Brain microvascular endothelial cell (primary cell): ENCODE measurements at regions not wholly inside any gene's neighbourhood (a gene's known extent, or its start where the extent isn't known, plus 50 kb on each side); places are given as distances from the start of the nearest gene placed in this dataset.

Experiments used
- DNase-seq: peaks from one replicate; pipeline ENCODE4 v3.0.0-alpha.2; 2020
- H3K27ac ChIP-seq: fragments of 250-450 bp; sonication (Bioruptor Pico); 2 replicates; pipeline ENCODE4 v1.5.1; 2020; ENCODE audit warnings: mild to moderate bottlenecking, moderate library complexity
- H3K27me3 ChIP-seq: fragments of 250-450 bp; sonication (Bioruptor Pico); replicated peaks from 2 replicates; pipeline ENCODE4 v1.5.1; 2020; ENCODE audit warnings: mild to moderate bottlenecking
- H3K36me3 ChIP-seq: fragments of 250-450 bp; sonication (Bioruptor Pico); replicated peaks from 2 replicates; pipeline ENCODE4 v1.5.1; 2020; ENCODE audit warnings: mild to moderate bottlenecking
- H3K4me3 ChIP-seq: 2 replicates; pipeline ENCODE4 v1.5.1; 2011; ENCODE audit warnings: low read depth, mild to moderate bottlenecking, control low read depth, low read length, moderate library complexity
- CTCF ChIP-seq: IDR thresholded peaks from 2 replicates; pipeline ENCODE4 v1.5.1; 2011; ENCODE audit warnings: low read depth, mild to moderate bottlenecking, moderate library complexity, low read length, control low read depth, inconsistent platforms; ENCODE audit errors: missing control alignments
- in situ Hi-C: cut with HindIII; loops from 2 replicates; pipeline ENCODE4 v1.10.0; 2017; ENCODE audit warnings: low sequenced_read_pairs, low pct_ligation_motif_present

DNA sequence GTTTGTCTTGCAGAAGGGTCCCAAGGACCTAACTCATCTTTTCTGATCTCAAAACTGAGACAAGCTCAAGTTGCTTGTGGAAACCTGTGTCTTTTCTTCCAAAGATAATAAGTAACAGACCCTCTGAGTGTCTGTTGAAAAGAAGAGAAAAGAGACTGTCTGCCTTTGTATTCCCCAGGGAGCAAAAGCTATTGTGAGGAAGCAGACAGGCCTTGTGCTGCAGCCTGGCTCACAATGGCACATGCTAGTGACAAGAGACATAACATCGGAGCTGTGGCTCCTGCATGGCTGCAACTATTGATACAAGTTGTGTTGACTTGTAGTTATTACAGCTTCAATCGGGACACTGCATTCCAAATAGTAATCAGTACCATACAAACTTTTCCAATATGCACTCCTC lies 202.9 kb downstream of the DKK1 start:
- no peak overlapping the region for H3K27ac ChIP-seq
- DNase-seq: no peak
- no peak for TF ChIP-seq CTCF
- in situ Hi-C loops: no loop called here
- no peaks in the 10 kb centered on the region for H3K36me3 ChIP-seq
- no peak overlapping the region for H3K4me3 ChIP-seq
- H3K27me3 ChIP-seq: no peaks in the 10 kb centered on the region

DNA sequence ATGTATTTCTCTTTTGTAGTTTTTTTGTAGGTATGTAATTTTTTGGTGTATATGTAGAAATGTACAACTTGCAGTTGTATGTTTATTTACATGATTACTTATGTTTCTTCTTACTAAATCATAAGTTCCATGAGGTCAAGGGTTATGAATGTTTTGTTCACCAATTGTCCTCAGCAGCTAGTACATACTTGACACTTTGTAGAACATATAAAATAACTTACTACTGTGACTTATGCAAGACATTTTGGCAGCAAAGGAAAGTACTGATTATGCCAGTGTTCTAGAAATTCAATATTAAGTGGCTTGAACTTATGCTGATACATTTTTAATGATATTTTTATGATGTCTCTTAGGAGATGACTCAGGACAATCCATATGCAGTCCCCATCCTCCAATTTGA lies 209.6 kb downstream of the DKK1 start:
- no peaks in the 10 kb centered on the region for H3K36me3 ChIP-seq
- in situ Hi-C loops: no loop called here
- no peaks in the 10 kb centered on the region for H3K27me3 ChIP-seq
- TF ChIP-seq CTCF: no peak
- no peak overlapping the region for H3K4me3 ChIP-seq
- DNase-seq: no peak
- no peak overlapping the region for H3K27ac ChIP-seq

DNA sequence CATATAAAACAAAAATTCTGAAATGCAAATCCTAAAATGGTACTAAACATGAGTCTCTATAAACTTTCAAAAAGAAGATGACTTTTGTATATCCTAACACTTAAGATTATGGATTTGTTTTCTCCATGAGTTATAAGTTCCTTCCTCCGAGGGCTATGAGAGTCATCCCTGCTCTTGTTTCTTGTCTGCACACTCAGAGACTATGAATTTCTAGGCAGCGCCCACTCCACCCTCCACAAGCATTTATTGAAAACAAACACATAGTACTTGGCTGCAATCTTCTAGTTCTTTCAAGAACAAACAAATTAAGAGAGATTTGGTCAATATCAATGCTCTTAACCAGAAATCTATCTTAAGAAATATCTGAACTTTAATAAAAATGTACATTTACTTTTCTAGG lies 211.7 kb downstream of the DKK1 start:
- Histone ChIP-seq H3K27ac (peak overlapping the region; percentile 64), H3K4me3 (no peak overlapping the region), H3K36me3 (no peaks in the 10 kb centered on the region), H3K27me3 (no peaks in the 10 kb centered on the region)
- in situ Hi-C loops: no loop called here
- TF ChIP-seq CTCF: no peak
- peak; percentile 69 for DNase-seq

DNA sequence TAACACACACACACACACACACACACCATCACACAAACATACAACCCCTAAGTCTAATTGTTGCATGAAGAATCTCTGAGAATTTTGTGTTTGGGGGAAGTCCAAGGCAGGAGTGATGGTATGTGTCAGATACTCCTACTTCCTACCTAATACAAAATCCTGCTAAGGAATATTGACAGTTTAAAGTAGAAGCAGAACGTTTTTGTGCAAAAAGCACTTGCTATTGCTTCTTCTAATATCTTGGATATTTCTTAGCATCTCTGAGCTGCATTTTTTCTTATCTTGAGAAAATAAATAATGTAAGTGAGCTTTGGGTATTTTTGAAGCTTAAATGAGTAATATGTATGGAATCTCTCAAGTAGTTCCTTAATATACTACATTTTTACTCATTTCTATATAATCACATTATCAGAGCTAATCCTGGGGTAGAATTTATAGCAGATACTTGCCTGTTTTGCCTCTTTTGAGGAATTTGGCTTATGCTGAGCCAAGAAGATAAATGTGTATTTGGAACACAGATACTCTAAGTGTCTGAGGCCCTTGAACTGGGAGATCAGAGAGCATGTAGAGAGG lies 212.3 kb downstream of the DKK1 start:
- in situ Hi-C loops: no loop called here
- H3K36me3 ChIP-seq: no peaks in the 10 kb centered on the region
- H3K4me3 ChIP-seq: no peak overlapping the region
- DNase-seq: no peak
- H3K27me3 ChIP-seq: no peaks in the 10 kb centered on the region
- no peak for TF ChIP-seq CTCF
- H3K27ac ChIP-seq: peak overlapping the region; percentile 64

- no peak for TF ChIP-seq CTCF
- no peak for DNase-seq
- Histone ChIP-seq H3K4me3 (no peak overlapping the region), H3K36me3 (no peaks in the 10 kb centered on the region), H3K27me3 (no peaks in the 10 kb centered on the region), H3K27ac (no peak overlapping the region)
- in situ Hi-C loops: no loop called here
Observed at GRCh38 chr10:52532650-52533290, 218.7 kb downstream of the DKK1 start.

- H3K27me3 ChIP-seq: no peaks in the 10 kb centered on the region
- H3K36me3 ChIP-seq: no peaks in the 10 kb centered on the region
- H3K27ac ChIP-seq: no peak overlapping the region
- TF ChIP-seq CTCF: no peak
- no peak for DNase-seq
- no peak overlapping the region for H3K4me3 ChIP-seq
- in situ Hi-C loops: no loop called here
Observed at GRCh38 chr10:52533986-52534385, 219.9 kb downstream of the DKK1 start.
